H1 (cell line): ENCODE measurements at regions not wholly inside any gene's neighbourhood (a gene's known extent, or its start where the extent isn't known, plus 50 kb on each side); places are given as distances from the start of the nearest gene placed in this dataset.

Source experiments
- TF ChIP-seq, protein P1 (sequence below): fragments of 300-600 bp; sonication (generic); IDR thresholded peaks from 2 replicates; pipeline ENCODE4 v1.7.1; 2012; ENCODE audit warnings: low read length, moderate library complexity, mild to moderate bottlenecking, inconsistent platforms; ENCODE audit not compliant: insufficient replicate concordance

DNA sequence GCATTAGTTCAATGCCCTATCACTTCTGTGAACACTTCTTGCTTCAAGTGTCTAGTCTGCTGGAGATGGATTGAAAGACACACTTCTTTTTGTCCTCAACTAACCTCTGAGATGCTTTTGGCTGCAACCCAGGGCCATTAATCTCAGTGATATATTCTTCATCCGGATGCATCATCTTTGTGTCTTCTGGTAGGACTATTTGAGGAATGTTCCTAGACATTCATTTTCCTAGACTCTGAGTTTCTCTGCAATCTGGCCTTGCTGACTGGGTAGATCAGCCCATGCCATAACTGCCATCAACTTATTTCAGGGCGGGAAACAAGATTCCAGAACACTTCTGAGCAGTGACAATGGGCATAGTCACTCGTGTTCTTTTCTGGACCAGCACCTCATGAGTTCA is 329.4 kb downstream of the PDGFC start (continued):
- TF ChIP-seq, protein P1, sequence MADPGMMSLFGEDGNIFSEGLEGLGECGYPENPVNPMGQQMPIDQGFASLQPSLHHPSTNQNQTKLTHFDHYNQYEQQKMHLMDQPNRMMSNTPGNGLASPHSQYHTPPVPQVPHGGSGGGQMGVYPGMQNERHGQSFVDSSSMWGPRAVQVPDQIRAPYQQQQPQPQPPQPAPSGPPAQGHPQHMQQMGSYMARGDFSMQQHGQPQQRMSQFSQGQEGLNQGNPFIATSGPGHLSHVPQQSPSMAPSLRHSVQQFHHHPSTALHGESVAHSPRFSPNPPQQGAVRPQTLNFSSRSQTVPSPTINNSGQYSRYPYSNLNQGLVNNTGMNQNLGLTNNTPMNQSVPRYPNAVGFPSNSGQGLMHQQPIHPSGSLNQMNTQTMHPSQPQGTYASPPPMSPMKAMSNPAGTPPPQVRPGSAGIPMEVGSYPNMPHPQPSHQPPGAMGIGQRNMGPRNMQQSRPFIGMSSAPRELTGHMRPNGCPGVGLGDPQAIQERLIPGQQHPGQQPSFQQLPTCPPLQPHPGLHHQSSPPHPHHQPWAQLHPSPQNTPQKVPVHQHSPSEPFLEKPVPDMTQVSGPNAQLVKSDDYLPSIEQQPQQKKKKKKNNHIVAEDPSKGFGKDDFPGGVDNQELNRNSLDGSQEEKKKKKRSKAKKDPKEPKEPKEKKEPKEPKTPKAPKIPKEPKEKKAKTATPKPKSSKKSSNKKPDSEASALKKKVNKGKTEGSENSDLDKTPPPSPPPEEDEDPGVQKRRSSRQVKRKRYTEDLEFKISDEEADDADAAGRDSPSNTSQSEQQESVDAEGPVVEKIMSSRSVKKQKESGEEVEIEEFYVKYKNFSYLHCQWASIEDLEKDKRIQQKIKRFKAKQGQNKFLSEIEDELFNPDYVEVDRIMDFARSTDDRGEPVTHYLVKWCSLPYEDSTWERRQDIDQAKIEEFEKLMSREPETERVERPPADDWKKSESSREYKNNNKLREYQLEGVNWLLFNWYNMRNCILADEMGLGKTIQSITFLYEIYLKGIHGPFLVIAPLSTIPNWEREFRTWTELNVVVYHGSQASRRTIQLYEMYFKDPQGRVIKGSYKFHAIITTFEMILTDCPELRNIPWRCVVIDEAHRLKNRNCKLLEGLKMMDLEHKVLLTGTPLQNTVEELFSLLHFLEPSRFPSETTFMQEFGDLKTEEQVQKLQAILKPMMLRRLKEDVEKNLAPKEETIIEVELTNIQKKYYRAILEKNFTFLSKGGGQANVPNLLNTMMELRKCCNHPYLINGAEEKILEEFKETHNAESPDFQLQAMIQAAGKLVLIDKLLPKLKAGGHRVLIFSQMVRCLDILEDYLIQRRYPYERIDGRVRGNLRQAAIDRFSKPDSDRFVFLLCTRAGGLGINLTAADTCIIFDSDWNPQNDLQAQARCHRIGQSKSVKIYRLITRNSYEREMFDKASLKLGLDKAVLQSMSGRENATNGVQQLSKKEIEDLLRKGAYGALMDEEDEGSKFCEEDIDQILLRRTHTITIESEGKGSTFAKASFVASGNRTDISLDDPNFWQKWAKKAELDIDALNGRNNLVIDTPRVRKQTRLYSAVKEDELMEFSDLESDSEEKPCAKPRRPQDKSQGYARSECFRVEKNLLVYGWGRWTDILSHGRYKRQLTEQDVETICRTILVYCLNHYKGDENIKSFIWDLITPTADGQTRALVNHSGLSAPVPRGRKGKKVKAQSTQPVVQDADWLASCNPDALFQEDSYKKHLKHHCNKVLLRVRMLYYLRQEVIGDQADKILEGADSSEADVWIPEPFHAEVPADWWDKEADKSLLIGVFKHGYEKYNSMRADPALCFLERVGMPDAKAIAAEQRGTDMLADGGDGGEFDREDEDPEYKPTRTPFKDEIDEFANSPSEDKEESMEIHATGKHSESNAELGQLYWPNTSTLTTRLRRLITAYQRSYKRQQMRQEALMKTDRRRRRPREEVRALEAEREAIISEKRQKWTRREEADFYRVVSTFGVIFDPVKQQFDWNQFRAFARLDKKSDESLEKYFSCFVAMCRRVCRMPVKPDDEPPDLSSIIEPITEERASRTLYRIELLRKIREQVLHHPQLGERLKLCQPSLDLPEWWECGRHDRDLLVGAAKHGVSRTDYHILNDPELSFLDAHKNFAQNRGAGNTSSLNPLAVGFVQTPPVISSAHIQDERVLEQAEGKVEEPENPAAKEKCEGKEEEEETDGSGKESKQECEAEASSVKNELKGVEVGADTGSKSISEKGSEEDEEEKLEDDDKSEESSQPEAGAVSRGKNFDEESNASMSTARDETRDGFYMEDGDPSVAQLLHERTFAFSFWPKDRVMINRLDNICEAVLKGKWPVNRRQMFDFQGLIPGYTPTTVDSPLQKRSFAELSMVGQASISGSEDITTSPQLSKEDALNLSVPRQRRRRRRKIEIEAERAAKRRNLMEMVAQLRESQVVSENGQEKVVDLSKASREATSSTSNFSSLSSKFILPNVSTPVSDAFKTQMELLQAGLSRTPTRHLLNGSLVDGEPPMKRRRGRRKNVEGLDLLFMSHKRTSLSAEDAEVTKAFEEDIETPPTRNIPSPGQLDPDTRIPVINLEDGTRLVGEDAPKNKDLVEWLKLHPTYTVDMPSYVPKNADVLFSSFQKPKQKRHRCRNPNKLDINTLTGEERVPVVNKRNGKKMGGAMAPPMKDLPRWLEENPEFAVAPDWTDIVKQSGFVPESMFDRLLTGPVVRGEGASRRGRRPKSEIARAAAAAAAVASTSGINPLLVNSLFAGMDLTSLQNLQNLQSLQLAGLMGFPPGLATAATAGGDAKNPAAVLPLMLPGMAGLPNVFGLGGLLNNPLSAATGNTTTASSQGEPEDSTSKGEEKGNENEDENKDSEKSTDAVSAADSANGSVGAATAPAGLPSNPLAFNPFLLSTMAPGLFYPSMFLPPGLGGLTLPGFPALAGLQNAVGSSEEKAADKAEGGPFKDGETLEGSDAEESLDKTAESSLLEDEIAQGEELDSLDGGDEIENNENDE = no peak
